GM12878 (cell line): ENCODE measurements at regions not wholly inside any gene's neighbourhood (a gene's known extent, or its start where the extent isn't known, plus 50 kb on each side); places are given as distances from the start of the nearest gene placed in this dataset.

Source experiments
- BACH1 ChIP-seq: fragments of 450-650 bp; IDR thresholded peaks from 2 replicates; pipeline ENCODE4 v1.6.1; 2017; ENCODE audit warnings: mild to moderate bottlenecking, borderline replicate concordance
- BCL11A ChIP-seq: IDR thresholded peaks from 2 replicates; pipeline ENCODE4 v1.6.1; 2011; ENCODE audit warnings: low read depth, low read length
- CREB1 ChIP-seq: IDR thresholded peaks from 2 replicates; pipeline ENCODE4 v1.6.1; 2012; ENCODE audit warnings: low read depth, mild to moderate bottlenecking, inconsistent platforms
- CREM ChIP-seq: IDR thresholded peaks from 2 replicates; pipeline ENCODE4 v1.6.1; 2014; ENCODE audit warnings: antibody characterized with exemption, low read depth
- EP300 ChIP-seq, 2 experiments: fragments of 150-350 bp in 1 of 2; IDR thresholded peaks; 2 replicates each; pipeline ENCODE4 v1.6.1; 2011 to 2012; ENCODE audit warnings: low read depth in 2 of 2, low read length in 2 of 2, borderline replicate concordance in 1 of 2, improper control_type of control experiment in 1 of 2, inconsistent platforms in 1 of 2; ENCODE audit not compliant: control insufficient read depth in 1 of 2
- RCOR1 ChIP-seq: conservative IDR thresholded peaks from 2 replicates; pipeline ENCODE4 v1.6.1; 2012; ENCODE audit warnings: low read depth, low read length, improper control_type of control experiment
- SMAD1 ChIP-seq: fragments of 450-650 bp; IDR thresholded peaks from 2 replicates; pipeline ENCODE4 v1.6.1; 2018; ENCODE audit warnings: mild to moderate bottlenecking, low read depth; ENCODE audit not compliant: partially characterized antibody
- TAF1 ChIP-seq: IDR thresholded peaks from 2 replicates; pipeline ENCODE4 v1.6.1; 2011; ENCODE audit warnings: mild to moderate bottlenecking, low read depth, low read length, borderline replicate concordance
- TCF3 ChIP-seq: IDR thresholded peaks from 2 replicates; pipeline ENCODE4 v1.6.1; 2012; ENCODE audit warnings: low read depth, mild to moderate bottlenecking, low read length, borderline replicate concordance; ENCODE audit not compliant: insufficient read depth
- ZNF217 ChIP-seq: fragments of 450-650 bp; IDR thresholded peaks from 2 replicates; pipeline ENCODE4 v1.6.1; 2017; ENCODE audit warnings: antibody characterized with exemption, mild to moderate bottlenecking
- ZNF384 ChIP-seq: IDR thresholded peaks from 2 replicates; pipeline ENCODE4 v1.6.1; 2012; ENCODE audit warnings: low read depth, mild to moderate bottlenecking, low read length, improper control_type of control experiment, borderline replicate concordance
- TF ChIP-seq, protein P1 (sequence below): IDR thresholded peaks from 2 replicates; pipeline ENCODE4 v1.6.1; 2012; ENCODE audit warnings: improper control_type of control experiment, low read depth, low read length; ENCODE audit not compliant: insufficient replicate concordance
- TF ChIP-seq, protein P2 (sequence below): fragments of 450-650 bp; IDR thresholded peaks from 2 replicates; pipeline ENCODE4 v1.6.1; 2017; ENCODE audit warnings: mild to moderate bottlenecking
- TF ChIP-seq, protein P3 (sequence below): fragments of 450-650 bp; IDR thresholded peaks from 2 replicates; pipeline ENCODE4 v1.6.1; 2016; ENCODE audit warnings: mild to moderate bottlenecking, moderate library complexity, borderline replicate concordance
- TF ChIP-seq, protein P4 (sequence below): fragments of 450-650 bp; IDR thresholded peaks from 2 replicates; pipeline ENCODE4 v1.6.1; 2016; ENCODE audit warnings: mild to moderate bottlenecking

DNA sequence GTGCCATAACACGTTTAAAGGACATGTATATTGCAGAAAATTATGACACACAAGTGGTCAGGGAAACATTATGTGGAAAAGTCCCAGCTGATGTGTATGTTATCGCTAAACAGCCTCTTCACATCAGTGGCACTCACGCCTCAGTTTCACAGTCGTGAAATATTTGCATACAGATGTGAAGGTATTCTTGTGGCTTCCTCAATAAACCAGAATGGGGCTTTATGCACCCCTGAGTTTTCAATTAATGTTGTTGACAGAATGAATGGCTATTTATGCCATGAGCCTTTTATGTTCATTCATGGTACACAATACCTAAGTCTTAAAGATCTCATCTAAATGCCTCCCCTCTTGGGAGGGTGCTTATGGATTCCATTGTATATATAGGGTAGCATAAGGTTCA lies 202.1 kb upstream of the ADGRL2 start (continued):
- TF ChIP-seq, protein P1, sequence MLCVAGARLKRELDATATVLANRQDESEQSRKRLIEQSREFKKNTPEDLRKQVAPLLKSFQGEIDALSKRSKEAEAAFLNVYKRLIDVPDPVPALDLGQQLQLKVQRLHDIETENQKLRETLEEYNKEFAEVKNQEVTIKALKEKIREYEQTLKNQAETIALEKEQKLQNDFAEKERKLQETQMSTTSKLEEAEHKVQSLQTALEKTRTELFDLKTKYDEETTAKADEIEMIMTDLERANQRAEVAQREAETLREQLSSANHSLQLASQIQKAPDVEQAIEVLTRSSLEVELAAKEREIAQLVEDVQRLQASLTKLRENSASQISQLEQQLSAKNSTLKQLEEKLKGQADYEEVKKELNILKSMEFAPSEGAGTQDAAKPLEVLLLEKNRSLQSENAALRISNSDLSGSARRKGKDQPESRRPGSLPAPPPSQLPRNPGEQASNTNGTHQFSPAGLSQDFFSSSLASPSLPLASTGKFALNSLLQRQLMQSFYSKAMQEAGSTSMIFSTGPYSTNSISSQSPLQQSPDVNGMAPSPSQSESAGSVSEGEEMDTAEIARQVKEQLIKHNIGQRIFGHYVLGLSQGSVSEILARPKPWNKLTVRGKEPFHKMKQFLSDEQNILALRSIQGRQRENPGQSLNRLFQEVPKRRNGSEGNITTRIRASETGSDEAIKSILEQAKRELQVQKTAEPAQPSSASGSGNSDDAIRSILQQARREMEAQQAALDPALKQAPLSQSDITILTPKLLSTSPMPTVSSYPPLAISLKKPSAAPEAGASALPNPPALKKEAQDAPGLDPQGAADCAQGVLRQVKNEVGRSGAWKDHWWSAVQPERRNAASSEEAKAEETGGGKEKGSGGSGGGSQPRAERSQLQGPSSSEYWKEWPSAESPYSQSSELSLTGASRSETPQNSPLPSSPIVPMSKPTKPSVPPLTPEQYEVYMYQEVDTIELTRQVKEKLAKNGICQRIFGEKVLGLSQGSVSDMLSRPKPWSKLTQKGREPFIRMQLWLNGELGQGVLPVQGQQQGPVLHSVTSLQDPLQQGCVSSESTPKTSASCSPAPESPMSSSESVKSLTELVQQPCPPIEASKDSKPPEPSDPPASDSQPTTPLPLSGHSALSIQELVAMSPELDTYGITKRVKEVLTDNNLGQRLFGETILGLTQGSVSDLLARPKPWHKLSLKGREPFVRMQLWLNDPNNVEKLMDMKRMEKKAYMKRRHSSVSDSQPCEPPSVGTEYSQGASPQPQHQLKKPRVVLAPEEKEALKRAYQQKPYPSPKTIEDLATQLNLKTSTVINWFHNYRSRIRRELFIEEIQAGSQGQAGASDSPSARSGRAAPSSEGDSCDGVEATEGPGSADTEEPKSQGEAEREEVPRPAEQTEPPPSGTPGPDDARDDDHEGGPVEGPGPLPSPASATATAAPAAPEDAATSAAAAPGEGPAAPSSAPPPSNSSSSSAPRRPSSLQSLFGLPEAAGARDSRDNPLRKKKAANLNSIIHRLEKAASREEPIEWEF, result peak; percentile 26
- TF ChIP-seq, protein P2, sequence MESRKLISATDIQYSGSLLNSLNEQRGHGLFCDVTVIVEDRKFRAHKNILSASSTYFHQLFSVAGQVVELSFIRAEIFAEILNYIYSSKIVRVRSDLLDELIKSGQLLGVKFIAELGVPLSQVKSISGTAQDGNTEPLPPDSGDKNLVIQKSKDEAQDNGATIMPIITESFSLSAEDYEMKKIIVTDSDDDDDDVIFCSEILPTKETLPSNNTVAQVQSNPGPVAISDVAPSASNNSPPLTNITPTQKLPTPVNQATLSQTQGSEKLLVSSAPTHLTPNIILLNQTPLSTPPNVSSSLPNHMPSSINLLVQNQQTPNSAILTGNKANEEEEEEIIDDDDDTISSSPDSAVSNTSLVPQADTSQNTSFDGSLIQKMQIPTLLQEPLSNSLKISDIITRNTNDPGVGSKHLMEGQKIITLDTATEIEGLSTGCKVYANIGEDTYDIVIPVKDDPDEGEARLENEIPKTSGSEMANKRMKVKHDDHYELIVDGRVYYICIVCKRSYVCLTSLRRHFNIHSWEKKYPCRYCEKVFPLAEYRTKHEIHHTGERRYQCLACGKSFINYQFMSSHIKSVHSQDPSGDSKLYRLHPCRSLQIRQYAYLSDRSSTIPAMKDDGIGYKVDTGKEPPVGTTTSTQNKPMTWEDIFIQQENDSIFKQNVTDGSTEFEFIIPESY, result no peak
- TF ChIP-seq ZNF384 (no peak), BCL11A (peak; percentile 77), ZNF217 (peak; percentile 63; the same call in 1 of the 2 replicates), BACH1 (peak; percentile 84; the same call in 1 of the 2 replicates), SMAD1 (peak; percentile 50), TCF3 (no peak), CREM (0 out of 2 replicates have a peak, but pooled peaks have one; percentile 22), RCOR1 (peak; percentile 83; the same call in 1 of the 2 replicates), CREB1 (no peak), EP300 (IDR thresholded peaks at IDR 0.05; ENCODE audit: borderline replicate concordance in 1 of 2, control insufficient read depth in 1 of 2, low read depth in 2 of 2, low read length in 2 of 2) (peak; percentile 99), TAF1 (no peak)
- TF ChIP-seq, protein P3, sequence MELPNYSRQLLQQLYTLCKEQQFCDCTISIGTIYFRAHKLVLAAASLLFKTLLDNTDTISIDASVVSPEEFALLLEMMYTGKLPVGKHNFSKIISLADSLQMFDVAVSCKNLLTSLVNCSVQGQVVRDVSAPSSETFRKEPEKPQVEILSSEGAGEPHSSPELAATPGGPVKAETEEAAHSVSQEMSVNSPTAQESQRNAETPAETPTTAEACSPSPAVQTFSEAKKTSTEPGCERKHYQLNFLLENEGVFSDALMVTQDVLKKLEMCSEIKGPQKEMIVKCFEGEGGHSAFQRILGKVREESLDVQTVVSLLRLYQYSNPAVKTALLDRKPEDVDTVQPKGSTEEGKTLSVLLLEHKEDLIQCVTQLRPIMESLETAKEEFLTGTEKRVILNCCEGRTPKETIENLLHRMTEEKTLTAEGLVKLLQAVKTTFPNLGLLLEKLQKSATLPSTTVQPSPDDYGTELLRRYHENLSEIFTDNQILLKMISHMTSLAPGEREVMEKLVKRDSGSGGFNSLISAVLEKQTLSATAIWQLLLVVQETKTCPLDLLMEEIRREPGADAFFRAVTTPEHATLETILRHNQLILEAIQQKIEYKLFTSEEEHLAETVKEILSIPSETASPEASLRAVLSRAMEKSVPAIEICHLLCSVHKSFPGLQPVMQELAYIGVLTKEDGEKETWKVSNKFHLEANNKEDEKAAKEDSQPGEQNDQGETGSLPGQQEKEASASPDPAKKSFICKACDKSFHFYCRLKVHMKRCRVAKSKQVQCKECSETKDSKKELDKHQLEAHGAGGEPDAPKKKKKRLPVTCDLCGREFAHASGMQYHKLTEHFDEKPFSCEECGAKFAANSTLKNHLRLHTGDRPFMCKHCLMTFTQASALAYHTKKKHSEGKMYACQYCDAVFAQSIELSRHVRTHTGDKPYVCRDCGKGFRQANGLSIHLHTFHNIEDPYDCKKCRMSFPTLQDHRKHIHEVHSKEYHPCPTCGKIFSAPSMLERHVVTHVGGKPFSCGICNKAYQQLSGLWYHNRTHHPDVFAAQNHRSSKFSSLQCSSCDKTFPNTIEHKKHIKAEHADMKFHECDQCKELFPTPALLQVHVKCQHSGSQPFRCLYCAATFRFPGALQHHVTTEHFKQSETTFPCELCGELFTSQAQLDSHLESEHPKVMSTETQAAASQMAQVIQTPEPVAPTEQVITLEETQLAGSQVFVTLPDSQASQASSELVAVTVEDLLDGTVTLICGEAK, result no peak
- TF ChIP-seq, protein P4, sequence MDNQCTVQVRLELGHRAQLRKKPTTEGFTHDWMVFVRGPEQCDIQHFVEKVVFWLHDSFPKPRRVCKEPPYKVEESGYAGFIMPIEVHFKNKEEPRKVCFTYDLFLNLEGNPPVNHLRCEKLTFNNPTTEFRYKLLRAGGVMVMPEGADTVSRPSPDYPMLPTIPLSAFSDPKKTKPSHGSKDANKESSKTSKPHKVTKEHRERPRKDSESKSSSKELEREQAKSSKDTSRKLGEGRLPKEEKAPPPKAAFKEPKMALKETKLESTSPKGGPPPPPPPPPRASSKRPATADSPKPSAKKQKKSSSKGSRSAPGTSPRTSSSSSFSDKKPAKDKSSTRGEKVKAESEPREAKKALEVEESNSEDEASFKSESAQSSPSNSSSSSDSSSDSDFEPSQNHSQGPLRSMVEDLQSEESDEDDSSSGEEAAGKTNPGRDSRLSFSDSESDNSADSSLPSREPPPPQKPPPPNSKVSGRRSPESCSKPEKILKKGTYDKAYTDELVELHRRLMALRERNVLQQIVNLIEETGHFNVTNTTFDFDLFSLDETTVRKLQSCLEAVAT, result peak; percentile 62; the same call in 1 of the 2 replicates
